Epidermal melanocyte (primary cell): ENCODE measurements at regions not wholly inside any gene's neighbourhood (a gene's known extent, or its start where the extent isn't known, plus 50 kb on each side); places are given as distances from the start of the nearest gene placed in this dataset.

Experiments used
- DNase-seq: peaks from one replicate; pipeline ENCODE4 v3.0.0; 2011; ENCODE audit warnings: low spot score; ENCODE audit not compliant: insufficient read length

DNA sequence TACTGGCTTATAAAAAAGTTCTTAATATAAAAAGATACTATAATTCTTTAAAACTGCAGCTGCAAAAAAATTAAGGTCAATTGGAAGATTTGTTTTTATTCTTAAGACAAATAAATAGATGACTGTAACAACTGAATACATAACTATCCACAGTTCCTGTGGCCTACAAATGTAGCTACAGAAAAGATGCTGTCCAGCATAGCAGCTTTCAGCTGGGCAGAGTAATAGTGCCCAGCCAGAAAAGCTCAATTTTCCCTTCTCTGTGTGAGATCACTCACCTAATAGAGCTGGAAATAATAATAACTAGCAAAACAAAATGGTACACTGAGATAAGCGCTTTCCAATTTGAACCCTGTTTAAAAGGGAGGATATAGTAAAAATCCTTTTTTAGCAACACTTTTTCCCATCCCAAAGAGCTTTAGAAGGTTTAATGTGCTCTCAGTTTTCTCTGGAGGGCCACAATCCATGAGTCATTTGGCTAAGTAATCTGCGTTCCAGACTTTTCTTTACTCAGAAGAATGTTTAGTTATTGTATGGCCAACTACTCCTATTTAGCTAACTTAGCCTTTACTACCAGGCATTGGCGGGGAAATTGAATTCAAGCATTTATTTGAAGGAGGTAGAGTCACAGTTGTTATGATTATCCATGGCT lies 158.1 kb upstream of the SLC39A10 start:
- no peak for DNase-seq

DNA sequence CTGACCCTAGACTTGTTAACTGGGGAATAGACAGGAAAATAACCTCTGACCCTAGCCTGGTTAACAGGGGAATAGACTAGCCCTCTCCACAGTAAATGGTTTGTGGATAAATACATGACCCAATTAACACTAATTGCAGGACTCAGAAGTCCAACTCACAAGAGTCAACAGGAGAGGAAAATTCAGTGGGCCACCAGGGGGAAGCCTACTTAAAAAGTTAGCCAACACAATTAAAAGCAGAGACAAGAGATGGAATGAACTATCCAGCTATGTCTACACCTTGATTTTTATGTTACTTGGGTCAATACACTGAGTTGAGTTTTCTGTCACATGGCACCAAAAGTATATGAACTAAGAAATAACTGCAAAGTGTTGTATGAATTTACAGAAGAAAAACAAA lies 158.8 kb upstream of the SLC39A10 start:
- DNase-seq = no peak

GRCh38 chr2:195496991-195497390 lies 160.0 kb upstream of the SLC39A10 start:
- DNase-seq = no peak

- no peak for DNase-seq
Measured at GRCh38 chr2:195495966-195496365, 161.1 kb upstream of the SLC39A10 start.

- DNase-seq = no peak
Measured at GRCh38 chr2:195495351-195495750, 161.7 kb upstream of the SLC39A10 start.

- DNase-seq = no peak
Measured at GRCh38 chr2:195494451-195494850, 162.6 kb upstream of the SLC39A10 start.

GRCh38 chr2:195493416-195493815 lies 163.6 kb upstream of the SLC39A10 start:
- no peak for DNase-seq

DNA sequence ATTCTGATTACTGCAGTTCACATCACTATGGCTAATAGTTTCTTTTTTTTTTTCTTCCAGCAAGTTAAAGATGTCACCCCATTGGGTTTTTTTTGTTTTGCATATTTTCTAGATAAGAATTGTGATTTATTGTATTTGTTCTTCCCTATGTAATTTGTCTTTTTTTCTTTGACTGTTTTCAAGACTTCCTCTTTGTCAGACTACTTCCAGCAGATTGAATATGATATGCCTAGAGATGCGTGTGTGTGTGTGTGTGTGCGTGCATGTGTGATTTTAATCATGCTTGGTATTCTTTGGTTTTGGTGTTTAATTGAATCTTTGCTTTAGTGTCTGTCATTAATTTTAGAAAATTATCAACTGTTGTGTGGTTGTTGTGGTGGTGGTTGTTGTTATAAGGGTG lies 166.7 kb upstream of the SLC39A10 start:
- no peak for DNase-seq

- no peak for DNase-seq
Measured at GRCh38 chr2:195489101-195489500, 167.9 kb upstream of the SLC39A10 start.

- no peak for DNase-seq
Measured at GRCh38 chr2:195488567-195488966, 168.5 kb upstream of the SLC39A10 start.

GRCh38 chr2:195486987-195487644 lies 169.9 kb upstream of the SLC39A10 start:
- DNase-seq = no peak

DNA sequence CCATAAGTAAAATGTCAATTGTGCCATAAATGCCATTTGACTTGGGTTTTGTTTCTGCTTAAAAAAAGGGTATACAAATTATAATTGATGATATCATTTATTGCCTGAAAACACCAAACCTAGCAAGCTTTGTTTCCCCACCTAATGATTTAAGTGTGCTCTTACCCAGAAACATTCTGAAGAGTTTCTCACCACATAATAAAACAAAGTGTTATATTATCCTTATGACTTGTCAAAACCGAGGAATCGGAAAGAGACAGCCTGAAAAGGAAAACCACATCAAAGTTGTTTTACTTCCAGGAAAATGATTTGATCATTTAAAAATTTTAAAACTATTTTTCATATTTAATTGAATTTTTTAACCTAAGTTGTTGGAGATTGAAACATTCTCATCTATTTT lies 170.5 kb upstream of the SLC39A10 start:
- DNase-seq = no peak

DNA sequence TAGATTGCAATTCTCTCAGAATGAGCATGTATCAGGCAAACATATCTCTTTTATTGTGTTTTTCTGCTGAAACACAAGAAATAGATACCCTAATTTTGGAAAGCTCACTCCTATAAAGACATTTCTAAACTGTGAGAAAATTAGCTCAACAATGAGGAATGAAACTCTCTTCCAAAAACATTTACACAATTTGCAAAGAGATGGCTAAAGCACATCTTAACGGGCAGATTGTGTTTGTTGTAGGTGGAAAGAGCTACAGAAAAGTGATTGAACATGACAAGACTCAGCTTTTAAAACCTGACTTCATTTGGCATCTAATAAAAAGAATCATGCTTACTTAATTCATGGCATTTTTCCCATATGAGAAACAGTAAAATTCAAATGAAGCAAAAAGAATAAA lies 175.0 kb upstream of the SLC39A10 start:
- DNase-seq = no peak

GRCh38 chr2:195480121-195480520 lies 176.9 kb upstream of the SLC39A10 start:
- DNase-seq = no peak

DNA sequence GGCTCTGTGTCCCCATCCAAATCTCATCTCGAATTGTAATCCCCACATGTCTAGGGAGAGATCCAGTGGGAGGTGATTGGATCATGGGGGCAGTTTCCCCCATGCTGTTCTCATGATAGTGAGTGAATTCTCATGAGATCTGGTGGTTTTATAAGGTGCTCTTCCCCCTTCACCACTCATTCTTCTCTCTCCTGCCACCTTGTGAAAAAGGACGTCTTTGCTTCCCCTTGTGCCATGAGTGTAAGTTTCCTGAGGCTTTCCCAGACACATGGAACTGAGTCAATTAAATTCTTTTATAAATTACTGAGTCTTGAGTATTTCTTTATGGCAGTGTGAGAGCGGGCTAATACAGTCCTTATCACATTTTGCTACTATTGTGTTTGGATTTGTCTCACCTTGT lies 177.6 kb upstream of the SLC39A10 start:
- no peak for DNase-seq

GRCh38 chr2:195477996-195478382 lies 179.0 kb upstream of the SLC39A10 start:
- DNase-seq = no peak

DNA sequence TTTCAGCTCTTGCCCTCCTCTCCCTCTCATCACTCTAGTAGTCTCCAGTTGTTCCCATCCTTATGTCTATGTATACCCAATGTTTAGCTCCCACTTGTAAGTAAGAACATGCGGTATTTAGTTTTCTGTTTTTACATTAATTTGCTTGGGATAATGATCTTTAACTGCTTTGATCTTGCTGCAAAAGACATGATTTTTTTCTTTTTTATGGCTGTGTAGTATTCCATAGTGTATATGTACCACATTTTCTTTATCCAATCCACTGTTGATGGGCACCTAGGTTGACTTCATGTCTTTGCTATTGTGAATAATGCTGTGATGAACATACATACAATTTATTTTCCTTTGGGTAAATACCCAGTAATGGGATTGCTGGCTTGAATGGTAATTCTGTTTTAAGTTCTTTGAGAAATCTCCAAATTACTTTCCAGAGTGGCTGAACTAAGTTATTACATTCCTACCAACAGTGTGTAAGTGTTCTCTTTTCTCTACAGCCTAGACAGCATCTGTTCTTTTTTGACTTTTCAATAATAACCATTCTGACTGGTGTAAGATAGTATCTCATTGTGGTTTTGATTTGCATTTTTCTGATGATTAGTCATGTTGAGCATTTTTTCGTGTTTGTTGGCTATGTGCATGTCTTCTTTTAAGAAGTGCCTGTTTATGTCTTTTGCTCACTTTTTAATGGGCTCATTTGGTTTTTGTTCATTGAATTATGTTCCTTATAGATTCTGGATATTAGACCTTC lies 179.6 kb upstream of the SLC39A10 start:
- no peak for DNase-seq

- DNase-seq = no peak
Measured at GRCh38 chr2:195475336-195475735, 181.7 kb upstream of the SLC39A10 start.

DNA sequence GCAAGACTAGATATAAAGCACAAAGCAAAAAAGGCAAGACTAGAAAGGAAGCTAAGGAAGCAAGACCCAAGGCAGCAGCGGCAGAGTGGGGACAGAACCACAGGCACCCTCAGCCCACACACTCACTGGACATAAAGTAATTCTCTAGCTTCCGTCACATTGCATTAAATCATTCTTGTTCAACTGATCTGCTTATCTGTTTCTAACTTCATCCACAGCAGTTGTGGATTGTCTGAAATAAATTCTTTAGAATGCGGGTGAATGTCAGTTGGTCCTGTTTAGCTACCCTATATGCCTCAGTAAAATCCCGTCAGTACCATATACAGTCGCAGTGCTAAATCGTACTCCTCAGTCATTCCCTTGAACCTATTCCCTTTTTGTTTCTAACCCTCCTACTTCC lies 183.2 kb upstream of the SLC39A10 start:
- DNase-seq = no peak

DNA sequence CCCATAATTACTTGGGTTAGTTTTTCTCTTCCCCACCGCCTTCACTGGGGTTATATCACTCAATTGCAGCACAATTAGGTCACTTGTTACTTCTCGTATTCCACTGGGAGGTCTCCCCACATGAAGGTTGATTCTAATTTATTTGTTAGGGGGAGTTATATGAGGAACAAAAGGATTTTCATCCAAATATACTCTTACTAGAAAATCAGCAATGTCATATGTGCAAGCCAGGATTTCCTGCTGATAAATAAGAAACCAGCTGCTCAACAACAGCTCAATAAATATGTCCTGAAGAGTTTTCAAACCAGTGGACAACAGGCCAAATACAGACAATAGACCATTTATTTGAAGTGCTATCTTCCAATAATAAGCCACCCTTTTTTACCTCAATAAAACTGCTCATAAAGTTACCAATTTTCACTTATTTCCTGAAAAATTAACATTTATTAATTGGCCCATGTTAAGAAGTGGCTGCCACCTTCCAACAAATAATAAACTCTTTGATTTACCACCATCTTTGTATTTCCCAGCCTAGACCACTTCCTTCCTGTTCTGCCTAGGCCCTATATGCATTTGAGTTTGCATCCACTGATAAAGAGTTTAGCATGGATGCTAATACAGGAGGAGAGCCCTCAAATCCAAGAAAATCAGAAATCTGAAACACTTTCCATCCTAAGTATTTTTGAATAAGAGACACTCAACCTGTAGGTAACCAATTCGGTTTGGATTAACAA lies 184.4 kb upstream of the SLC39A10 start:
- DNase-seq = no peak

- no peak for DNase-seq
Measured at GRCh38 chr2:195471807-195472206, 185.2 kb upstream of the SLC39A10 start.

DNA sequence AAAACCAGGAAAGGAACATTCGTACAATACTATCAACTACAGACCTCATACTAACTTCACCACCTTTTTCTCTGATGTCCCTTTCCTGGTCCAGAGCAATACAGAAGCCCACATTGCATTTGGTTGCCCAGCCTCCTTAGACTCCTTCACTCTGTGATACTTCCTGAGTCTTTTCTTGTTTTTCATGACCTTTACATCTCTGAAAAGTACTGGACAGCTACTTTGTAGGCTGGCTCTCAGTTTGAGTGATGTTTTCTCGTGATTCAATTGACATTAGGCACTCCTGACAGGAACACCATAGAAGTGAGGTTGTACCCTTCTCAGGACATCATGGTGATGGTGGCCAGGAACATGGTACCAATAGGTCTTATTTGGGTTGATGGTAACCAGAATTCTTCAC lies 185.9 kb upstream of the SLC39A10 start:
- no peak for DNase-seq
